ENCODE measurements at regions not wholly inside any gene's neighbourhood (a gene's known extent, or its start where the extent isn't known, plus 50 kb on each side); places are given as distances from the start of the nearest gene placed in this dataset.

DNA sequence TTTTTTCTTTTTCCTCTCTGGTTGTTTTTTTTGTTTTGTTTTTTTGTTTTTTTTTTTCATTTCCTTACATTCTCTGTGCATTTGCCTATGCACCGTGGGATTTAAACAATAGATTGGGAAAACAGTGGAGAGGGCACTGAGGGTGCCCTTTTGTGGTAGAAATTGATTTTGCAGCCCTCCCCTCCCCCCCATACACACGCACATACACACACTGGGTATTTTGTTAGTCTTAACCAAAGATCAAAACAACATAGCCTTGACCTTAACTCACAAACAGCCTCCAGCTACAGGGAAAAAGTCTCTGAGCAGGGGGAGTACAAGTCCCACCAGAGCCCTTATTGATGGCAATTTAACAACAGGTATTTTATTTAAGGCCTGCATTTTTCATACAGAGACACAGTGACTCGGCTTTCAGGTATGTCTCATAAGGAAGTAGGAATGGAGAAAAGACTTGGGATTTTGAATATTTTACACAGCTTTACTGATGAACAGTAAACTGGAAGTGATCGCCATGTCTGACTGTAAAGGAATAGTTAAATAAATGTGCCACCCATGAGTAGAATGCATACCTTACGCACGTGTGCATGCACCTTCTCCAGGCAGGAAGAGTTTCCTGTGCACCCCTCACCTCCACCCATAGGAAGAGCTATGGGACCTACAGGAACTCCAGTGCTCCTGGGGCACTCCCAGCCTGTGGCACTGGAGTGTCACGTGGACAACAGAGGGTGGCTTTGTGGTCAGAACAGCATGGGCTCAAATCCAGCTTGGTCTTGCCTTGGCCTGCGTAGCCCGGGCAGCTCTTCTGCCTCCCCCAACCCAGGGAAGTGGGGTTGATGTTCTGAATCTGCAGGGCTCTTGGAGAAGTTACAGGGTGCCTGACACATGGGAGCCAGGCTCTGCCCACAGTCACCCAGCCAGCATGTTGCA lies 266.4 kb downstream of the ANAPC1 start:
- no peak for TF ChIP-seq POLR2AphosphoS5 (IDR thresholded peaks at IDR 0.05)
- TF ChIP-seq, protein P1, sequence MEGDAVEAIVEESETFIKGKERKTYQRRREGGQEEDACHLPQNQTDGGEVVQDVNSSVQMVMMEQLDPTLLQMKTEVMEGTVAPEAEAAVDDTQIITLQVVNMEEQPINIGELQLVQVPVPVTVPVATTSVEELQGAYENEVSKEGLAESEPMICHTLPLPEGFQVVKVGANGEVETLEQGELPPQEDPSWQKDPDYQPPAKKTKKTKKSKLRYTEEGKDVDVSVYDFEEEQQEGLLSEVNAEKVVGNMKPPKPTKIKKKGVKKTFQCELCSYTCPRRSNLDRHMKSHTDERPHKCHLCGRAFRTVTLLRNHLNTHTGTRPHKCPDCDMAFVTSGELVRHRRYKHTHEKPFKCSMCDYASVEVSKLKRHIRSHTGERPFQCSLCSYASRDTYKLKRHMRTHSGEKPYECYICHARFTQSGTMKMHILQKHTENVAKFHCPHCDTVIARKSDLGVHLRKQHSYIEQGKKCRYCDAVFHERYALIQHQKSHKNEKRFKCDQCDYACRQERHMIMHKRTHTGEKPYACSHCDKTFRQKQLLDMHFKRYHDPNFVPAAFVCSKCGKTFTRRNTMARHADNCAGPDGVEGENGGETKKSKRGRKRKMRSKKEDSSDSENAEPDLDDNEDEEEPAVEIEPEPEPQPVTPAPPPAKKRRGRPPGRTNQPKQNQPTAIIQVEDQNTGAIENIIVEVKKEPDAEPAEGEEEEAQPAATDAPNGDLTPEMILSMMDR (IDR thresholded peaks at IDR 0.05) = no peak

All from sigmoid colon (tissue), 4 donors.